ENCODE measurements at regions not wholly inside any gene's neighbourhood (a gene's known extent, or its start where the extent isn't known, plus 50 kb on each side); places are given as distances from the start of the nearest gene placed in this dataset.
"Not testable (repeated sequence)": the region's sequence is repeated elsewhere in the genome, so short reads cannot be mapped to it uniquely, and the experiment has no call there.

DNA sequence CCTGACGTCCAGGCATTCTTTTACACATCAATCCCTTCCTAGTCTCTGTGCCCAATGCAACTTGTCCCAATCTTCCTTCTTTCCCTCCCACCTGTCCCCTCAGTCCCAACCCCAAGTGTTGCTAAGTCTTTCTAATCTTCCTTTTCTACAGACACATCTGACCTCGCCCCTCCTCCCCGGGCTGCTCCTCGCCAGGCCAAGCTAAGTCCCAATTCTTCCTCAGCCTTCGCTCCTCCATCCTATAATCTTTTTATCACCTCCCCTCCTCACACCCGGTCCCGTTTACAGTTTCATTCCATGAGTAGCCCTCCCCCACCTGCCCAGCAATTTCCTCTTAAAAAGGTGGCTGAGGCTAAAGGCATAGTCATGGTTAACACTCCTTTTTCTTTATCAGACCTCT lies 413.3 kb upstream of the ST8SIA4 start:
- ATAC-seq, H3K4me3 Mint-ChIP-seq, H3K27me3 Mint-ChIP-seq, H3K9me3 Mint-ChIP-seq, H3K36me3 Mint-ChIP-seq, H3K4me1 Mint-ChIP-seq, H3K27ac Mint-ChIP-seq: not testable (repeated sequence)

DNA sequence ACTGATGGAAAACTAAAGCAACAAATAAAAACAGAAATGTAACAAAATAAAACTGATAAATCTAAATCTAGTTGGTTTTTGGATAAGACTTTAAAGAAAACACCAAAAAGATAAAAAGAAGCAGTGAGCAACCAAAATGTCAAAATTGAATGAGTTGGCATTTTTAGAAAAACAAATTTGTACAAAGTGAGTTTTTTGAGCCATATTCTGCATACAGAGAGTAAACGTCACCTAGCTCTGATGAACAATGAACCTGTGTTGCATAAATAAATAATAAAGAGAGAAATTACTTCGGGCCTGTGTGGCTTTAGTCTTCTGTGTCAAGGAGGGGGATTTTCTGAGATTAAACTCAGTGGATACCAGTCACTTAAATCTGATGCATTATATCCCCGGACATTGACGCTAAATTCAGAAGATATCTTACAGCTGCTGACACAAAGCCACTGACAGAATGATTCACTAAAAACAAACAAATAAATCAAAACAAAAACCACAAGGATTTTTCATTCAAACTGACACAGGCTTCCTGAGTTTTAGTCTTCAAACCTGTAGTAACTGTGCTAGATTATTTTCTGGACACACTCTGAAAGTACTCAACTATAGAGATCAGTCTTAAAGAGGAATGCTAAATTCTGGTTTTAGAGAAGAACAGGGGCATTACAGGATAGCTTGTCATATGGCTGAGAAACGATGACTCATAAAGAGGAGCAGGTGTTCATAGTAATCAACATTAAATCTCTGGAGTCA lies 403.5 kb upstream of the ST8SIA4 start:
- Mint-ChIP-seq H3K27ac (no peak overlapping the region), H3K9me3 (no peaks in the 10 kb centered on the region), H3K27me3 (no peaks in the 10 kb centered on the region), H3K4me3 (no peak overlapping the region), H3K36me3 (no peaks in the 10 kb centered on the region), H3K4me1 (no peaks in the 10 kb centered on the region)
- no peak for ATAC-seq

DNA sequence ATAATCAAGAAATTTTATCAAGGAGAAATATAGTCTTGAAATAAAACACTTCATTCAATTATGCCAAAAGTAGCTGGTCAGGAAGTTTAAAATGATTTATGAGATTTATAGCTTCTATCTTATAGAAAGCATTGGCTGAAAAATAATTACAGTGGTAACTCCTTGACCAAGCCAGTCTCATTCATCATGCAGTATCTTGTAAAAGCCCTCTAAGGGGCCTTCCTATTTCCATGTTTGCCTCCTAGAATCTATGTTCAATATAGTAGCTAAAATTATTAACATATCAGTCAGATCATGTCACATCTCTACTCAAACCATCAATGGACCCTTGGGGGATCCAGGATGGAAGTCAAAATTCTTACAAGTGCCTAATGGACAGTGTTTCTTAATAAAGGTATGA lies 393.4 kb upstream of the ST8SIA4 start:
- no peak overlapping the region for H3K4me3 Mint-ChIP-seq
- no peaks in the 10 kb centered on the region for H3K27me3 Mint-ChIP-seq
- H3K9me3 Mint-ChIP-seq: no peaks in the 10 kb centered on the region
- no peaks in the 10 kb centered on the region for H3K4me1 Mint-ChIP-seq
- H3K27ac Mint-ChIP-seq: no peak overlapping the region
- no peak for ATAC-seq
- no peaks in the 10 kb centered on the region for H3K36me3 Mint-ChIP-seq

DNA sequence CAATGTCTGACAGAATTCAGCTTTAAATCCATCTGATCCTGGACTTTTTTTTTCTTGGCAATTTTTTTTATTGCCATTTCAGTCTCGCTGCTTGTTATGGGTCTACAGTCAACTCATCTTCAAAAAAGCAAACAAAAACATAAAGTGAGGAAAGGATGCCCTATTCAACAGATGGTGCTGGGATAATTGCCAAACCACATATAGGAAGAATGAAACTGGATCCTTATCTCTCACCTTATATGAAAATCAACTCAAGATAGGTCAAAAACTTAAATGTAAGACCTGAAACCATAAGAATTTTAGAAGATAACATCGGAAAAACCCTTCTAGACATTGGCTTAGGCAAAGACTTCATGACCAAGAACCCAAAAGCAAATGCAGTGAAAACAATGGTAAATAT lies 389.1 kb upstream of the ST8SIA4 start:
- H3K9me3 Mint-ChIP-seq: no peaks in the 10 kb centered on the region
- H3K27me3 Mint-ChIP-seq: no peaks in the 10 kb centered on the region
- no peak overlapping the region for H3K27ac Mint-ChIP-seq

DNA sequence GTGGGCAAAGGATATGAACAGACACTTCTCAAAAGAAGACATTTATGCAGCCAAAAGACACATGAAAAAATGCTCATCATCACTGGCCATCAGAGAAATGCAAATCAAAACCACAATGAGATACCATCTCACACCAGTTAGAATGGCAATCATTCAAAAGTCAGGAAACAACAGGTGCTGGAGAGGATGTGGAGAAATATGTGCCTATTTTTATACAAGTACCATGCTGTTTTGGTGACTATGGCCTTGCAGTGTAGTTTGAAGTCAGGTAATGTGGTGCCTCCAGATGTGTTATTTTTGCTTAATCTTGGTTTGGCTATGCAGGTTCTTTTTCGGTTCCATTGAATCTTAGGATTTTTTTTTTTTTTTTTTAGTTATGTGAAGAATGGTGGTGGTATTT lies 387.7 kb upstream of the ST8SIA4 start:
- not testable (repeated sequence) for H3K4me3 Mint-ChIP-seq, ATAC-seq, H3K4me1 Mint-ChIP-seq, H3K9me3 Mint-ChIP-seq, H3K27ac Mint-ChIP-seq, H3K27me3 Mint-ChIP-seq, H3K36me3 Mint-ChIP-seq

More for the DNA sequence above, 389.1 kb upstream of the ST8SIA4 start:
- Mint-ChIP-seq H3K4me1 (no peaks in the 10 kb centered on the region), H3K4me3 (no peak overlapping the region), H3K36me3 (no peaks in the 10 kb centered on the region)
- ATAC-seq: no peak

DNA sequence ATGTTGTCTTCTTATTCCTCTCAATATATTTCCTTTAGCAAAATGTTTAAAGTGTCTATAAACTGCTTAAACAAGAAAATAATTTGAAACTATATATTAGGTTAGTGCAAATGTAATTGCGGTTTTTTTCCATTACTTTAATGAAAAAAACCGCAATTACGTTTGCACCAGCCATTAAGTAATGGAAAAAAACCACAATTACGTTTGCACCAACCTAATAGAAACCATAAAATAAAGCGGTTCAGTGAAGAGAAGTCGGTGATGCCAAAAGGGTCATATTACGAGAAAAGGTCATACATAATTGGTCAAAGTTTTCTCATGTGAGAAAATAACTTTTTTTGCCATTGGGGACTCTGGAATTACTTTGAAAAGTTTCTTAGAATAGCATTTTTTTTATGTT lies 385.6 kb upstream of the ST8SIA4 start:
- Mint-ChIP-seq H3K36me3 (no peaks in the 10 kb centered on the region), H3K4me3 (no peak overlapping the region), H3K27me3 (no peaks in the 10 kb centered on the region), H3K9me3 (no peaks in the 10 kb centered on the region), H3K4me1 (no peaks in the 10 kb centered on the region), H3K27ac (no peak overlapping the region)
- ATAC-seq: no peak

DNA sequence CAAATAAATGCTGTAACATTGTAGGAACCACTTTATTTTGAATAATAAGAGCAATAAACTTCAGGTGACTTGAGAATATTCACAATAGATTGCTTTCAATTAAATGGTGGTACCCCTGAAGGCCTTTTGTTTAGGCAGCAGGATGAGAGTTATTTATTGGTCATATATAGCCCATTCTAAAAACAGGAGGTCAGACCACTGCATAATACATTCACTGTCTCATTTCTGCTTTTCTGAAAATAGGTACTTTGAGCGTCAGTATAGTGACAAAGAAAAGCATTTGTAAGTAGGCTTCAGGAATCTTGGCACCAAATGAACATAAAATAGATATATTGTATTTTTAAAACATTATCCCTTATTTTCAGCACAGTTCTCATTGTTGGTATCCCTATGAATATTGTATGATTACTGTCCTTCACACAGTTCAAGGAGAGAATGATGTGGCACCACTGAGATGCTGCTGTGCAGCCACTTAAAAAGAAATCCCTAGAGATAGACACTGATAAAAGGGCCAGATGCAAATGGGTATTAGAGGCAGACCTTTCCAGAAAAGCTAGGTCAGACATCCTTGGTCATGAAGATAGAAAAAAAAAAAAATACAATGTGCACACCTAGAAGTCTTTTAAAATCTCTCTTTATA lies 381.8 kb upstream of the ST8SIA4 start:
- Mint-ChIP-seq H3K27me3 (no peaks in the 10 kb centered on the region), H3K27ac (no peak overlapping the region), H3K4me1 (no peaks in the 10 kb centered on the region), H3K9me3 (no peaks in the 10 kb centered on the region), H3K36me3 (no peaks in the 10 kb centered on the region), H3K4me3 (no peak overlapping the region)
- ATAC-seq: no peak

DNA sequence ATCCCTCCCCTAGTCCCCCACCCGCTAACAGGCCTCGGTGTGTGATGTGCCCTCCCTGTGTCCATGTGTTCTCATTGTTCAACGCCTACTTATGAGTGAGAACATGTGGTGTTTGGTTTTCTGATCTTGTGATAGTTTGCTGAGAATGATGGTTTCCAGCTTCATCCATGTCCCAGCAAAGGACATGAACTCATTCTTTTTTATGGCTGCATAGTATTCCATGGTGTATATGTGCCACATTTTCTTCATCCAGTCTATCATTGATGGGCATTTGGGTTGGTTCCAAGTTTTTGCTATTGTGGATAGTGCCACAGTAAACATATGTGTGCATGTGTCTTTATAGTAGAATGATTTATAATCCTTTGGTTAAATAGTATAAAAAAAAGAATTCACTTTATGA lies 380.9 kb upstream of the ST8SIA4 start:
- not testable (repeated sequence) for H3K9me3 Mint-ChIP-seq, H3K27ac Mint-ChIP-seq, H3K36me3 Mint-ChIP-seq, ATAC-seq, H3K4me1 Mint-ChIP-seq, H3K4me3 Mint-ChIP-seq, H3K27me3 Mint-ChIP-seq

DNA sequence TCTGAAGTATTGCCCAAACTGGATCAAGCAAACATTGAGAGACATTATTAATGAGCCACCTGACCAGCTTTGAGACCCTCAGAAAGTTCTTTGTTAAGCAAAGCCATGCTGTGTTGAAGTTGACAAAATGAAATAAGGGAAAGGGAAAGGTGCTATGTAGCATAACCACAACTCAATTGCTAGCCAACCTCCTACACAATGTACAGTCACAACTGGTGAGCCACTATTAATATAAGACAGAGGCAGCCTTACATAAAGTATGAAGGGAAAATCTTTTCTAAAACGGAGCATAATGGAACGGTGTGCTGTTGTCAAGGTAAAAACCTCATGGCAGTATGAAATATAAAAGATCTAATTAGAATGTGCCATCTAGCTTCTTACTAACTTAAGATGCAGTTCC lies 375.8 kb upstream of the ST8SIA4 start:
- Mint-ChIP-seq H3K27ac (no peak overlapping the region), H3K4me1 (no peaks in the 10 kb centered on the region), H3K36me3 (no peaks in the 10 kb centered on the region), H3K9me3 (no peaks in the 10 kb centered on the region), H3K4me3 (no peak overlapping the region), H3K27me3 (no peaks in the 10 kb centered on the region)
- no peak for ATAC-seq

DNA sequence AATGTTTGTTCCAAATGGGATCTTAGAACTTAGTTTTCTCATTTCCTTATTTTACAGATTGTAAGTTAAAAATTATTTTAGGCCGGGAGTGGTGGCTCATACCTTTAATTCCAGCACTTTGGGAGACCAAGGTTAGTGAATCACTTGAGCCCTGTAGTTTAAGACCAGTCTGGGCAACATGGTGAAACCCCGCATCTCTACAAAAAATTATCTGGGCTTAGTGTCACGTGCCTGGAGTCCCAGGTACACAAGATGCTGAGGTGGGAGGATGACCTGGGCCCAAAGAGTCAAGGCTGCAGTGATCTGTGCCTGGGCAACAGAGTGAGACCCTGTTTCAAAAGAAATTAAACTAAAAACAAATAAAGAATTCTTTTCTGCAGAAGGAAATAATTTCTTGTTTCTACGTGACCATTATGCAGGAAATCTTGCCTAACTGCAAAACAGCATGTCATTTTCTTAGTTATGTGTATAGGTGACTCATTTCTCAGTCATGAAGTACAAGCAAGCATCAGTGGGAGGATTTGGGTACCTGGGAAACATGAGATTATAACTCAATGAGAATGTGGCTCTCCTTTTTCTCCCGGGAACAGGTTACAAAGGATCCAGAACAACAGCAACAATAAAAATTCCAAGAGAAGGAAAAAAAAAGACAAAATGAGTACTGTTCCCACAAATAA lies 375.1 kb upstream of the ST8SIA4 start:
- no peak overlapping the region for H3K27ac Mint-ChIP-seq
- H3K9me3 Mint-ChIP-seq: no peaks in the 10 kb centered on the region
- no peak overlapping the region for H3K4me3 Mint-ChIP-seq
- H3K4me1 Mint-ChIP-seq: no peaks in the 10 kb centered on the region
- no peak for ATAC-seq
- no peaks in the 10 kb centered on the region for H3K27me3 Mint-ChIP-seq
- H3K36me3 Mint-ChIP-seq: no peaks in the 10 kb centered on the region

DNA sequence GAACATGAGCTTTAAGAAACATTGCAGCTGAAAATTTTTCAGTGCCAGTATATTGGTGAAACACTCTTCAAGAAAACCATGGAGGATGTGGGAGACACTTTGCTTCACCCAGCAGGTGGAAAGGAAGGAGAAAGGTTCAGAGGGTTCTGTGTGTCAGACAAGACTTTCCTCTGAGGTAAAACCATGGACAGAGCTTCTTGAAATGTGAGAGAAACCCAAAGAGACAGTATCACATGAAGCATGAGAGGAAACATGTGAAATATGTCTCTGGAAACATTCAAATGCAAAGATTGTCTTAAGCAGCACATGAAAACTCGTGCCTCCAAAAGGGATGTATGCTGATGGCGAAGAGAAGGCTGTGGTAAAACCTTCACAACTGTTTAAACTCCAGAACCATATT lies 368.9 kb upstream of the ST8SIA4 start:
- Mint-ChIP-seq H3K27ac (no peak overlapping the region), H3K4me1 (no peaks in the 10 kb centered on the region), H3K9me3 (no peaks in the 10 kb centered on the region), H3K36me3 (no peaks in the 10 kb centered on the region), H3K4me3 (no peak overlapping the region), H3K27me3 (no peaks in the 10 kb centered on the region)
- ATAC-seq: no peak

DNA sequence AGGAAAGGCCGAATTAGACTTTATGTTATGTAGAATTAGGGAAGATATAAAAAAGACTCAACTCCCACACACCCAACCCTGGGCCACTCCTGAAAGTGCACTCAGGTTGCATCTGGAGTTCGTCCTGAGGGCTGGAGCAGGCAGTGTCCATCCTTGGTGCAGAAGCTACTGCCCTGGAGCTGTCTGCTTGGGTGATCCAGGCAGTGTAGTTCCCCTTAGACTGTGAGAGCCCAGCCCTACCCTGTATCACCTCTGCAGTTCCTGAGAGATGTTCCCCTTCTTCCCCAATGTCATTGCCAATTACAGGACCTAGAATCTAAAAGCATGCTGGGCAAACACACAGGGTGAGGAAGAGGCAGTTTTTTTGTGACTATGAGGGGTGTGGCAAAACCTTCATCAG lies 368.3 kb upstream of the ST8SIA4 start:
- no peaks in the 10 kb centered on the region for H3K4me1 Mint-ChIP-seq
- H3K27ac Mint-ChIP-seq: no peak overlapping the region
- ATAC-seq: no peak
- no peak overlapping the region for H3K4me3 Mint-ChIP-seq
- no peaks in the 10 kb centered on the region for H3K9me3 Mint-ChIP-seq
- no peaks in the 10 kb centered on the region for H3K27me3 Mint-ChIP-seq
- H3K36me3 Mint-ChIP-seq: no peaks in the 10 kb centered on the region

DNA sequence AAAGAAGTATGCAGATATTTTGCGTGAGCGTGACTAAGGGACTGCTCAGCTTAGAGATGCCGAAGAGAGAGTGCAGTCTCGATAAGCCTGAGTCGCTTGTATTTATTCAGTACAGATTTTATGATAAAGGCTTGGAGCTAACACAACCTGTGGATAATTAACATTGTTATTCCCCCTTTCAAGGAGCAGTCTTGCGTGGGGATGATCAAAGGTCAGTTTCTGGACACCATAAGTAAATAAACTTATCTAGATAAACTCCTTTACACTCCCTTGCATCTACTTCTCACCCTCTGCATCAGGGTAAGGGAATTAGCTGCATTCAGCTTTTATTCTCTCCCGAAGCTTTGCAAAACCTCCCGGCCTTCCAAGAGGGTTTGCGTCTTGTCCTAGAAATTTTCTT lies 357.8 kb upstream of the ST8SIA4 start:
- no peak overlapping the region for H3K4me3 Mint-ChIP-seq
- no peak for ATAC-seq
- no peak overlapping the region for H3K27ac Mint-ChIP-seq

DNA sequence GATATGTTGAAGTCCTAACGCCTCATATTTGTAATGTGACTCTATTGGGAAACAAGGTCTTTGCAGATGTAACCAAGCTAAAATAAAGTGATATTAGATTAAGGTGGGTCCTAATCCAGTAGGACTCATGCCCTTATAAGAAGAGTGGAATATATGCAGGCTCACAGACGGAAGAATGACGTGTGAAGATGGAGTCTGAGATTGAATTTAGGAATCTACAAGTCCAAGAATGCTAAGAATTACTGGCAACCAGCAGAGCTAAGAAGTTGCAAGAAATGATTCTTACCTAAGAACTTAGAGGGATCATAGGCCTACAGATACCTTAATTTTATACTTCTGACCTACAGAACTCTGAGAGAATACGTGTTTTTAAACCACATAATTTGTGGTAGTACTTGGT lies 350.0 kb upstream of the ST8SIA4 start:
- Mint-ChIP-seq H3K4me1 (no peaks in the 10 kb centered on the region), H3K27ac (no peak overlapping the region), H3K4me3 (no peak overlapping the region), H3K27me3 (no peaks in the 10 kb centered on the region), H3K9me3 (no peaks in the 10 kb centered on the region), H3K36me3 (no peaks in the 10 kb centered on the region)
- ATAC-seq: no peak

More for the DNA sequence above, 357.8 kb upstream of the ST8SIA4 start:
- Mint-ChIP-seq H3K9me3 (peaks cover 6% of the 10 kb centered on the region), H3K4me1 (no peaks in the 10 kb centered on the region), H3K27me3 (no peaks in the 10 kb centered on the region), H3K36me3 (no peaks in the 10 kb centered on the region)

DNA sequence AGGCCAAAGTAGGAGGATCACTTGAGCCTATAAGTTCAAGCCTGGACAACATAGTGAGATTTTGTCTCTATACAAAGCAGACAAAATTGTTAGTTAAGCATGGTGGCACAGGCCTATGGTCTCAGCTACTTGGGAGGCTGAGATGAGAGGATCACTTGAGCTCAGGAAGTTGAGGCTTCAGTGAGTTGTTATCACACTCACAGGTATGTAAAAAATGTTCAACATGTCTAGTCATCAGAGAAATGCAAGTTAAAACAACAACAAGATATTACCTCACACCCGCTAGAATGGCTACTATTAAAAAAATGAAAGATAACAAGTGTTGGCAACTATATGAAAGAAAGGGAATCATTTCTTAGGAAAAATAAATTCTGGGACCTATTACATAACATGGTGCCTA lies 341.5 kb upstream of the ST8SIA4 start:
- no peaks in the 10 kb centered on the region for H3K27me3 Mint-ChIP-seq
- H3K27ac Mint-ChIP-seq: no peak overlapping the region
- ATAC-seq: no peak
- H3K9me3 Mint-ChIP-seq: peaks cover 7% of the 10 kb centered on the region
- H3K4me1 Mint-ChIP-seq: no peaks in the 10 kb centered on the region
- H3K36me3 Mint-ChIP-seq: no peaks in the 10 kb centered on the region
- no peak overlapping the region for H3K4me3 Mint-ChIP-seq

DNA sequence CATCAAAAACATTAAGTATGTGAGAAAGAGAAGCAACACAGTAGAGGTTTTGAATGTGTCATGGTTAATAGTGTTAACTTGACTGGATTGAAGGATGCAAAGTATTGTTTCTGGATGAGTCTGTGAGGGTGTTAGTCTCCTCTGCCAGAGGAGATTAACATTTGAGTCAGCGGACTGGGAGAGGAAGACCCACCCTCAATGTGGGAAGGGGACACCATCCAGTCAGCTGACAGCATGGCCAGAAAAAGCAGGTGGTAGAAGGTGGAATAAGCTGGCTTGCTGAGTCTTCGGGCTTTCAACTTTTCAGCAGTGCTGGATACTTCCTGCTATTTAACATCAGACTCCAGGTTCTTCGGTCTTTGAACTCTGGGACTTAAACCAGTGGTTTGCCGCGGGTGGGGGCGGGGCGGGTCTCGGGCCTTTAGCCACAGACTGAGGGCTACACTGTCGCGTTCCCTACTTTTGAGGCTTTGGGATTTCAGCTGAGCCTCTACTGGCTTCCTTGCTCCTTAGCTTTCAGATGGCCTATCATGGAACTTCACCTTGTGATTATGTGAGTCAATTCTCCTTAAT lies 309.9 kb upstream of the ST8SIA4 start:
- Mint-ChIP-seq H3K4me1 (no peaks in the 10 kb centered on the region), H3K27me3 (no peaks in the 10 kb centered on the region), H3K27ac (no peak overlapping the region), H3K9me3 (peaks cover 3% of the 10 kb centered on the region), H3K4me3 (no peak overlapping the region), H3K36me3 (no peaks in the 10 kb centered on the region)
- ATAC-seq: no peak
